Right lung (tissue), 2 donors: ENCODE measurements at regions not wholly inside any gene's neighbourhood (a gene's known extent, or its start where the extent isn't known, plus 50 kb on each side); places are given as distances from the start of the nearest gene placed in this dataset.
"Not testable (repeated sequence)": the region's sequence is repeated elsewhere in the genome, so short reads cannot be mapped to it uniquely, and the experiment has no call there.

Experiments
- DNase-seq, 2 donors: peaks; one replicate each; pipeline ENCODE4 v3.0.0-alpha.2; 2013

DNA sequence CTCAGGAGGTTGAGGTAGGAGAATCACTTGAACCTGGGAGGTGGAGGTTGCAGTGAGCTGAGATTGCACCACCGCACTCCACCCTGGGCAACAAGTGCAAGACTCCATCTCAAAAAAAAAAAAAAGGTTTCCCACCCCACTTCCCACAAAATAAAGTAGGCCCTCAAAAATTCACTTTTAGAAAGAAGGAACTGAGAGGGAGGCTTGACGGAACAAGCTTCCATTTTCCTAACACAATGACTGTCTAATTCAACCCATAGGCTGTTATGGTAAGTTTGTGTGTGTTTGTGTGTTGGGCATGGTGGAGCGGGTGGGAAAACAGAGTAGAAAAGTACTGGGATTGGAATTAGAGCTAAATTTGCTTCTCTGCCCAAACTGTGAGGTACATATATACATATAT lies 98.4 kb upstream of the MAN1A1 start:
- DNase-seq, result no peak

DNA sequence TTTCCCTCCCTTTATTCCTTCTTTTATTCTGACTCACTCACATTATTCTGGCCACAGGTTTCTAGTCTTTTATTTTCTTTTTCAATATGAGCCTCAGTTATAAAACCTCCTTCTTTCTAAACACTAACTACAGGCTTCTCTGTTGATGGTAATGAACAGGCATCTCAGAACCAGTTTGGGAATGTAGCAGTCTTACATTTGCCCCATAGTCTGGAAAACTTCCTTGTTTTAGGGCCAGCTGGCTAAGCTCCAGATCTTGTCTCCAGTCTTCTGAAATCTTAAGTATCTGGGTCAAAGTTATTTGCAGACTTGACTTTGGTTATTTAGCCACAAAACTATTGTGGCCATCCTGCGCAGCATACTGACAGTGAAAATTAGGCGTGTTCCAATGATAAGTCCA lies 97.0 kb upstream of the MAN1A1 start:
- DNase-seq, result peak; percentile 61 to 69

DNA sequence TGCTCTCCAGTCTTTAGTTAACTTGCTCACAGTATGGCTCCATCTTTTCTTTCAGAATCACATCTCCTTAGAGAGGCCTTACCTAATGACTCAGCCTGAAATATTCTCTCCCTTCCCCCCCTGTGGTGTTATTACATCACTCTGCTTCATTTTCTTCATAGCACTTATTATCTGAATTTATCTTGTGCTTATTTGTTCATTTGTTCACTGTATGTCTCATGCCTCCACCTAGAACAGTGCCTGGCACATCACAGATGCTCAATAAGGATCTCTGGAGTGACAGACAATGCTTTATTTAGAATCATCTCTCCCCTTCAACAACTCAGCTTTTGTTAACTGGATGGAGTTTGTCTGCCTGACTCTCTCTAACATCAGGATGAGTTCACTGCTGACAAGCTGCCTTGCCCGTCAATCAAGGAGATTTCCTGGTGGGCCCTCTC lies 96.6 kb upstream of the MAN1A1 start:
- DNase-seq, result no peak

DNA sequence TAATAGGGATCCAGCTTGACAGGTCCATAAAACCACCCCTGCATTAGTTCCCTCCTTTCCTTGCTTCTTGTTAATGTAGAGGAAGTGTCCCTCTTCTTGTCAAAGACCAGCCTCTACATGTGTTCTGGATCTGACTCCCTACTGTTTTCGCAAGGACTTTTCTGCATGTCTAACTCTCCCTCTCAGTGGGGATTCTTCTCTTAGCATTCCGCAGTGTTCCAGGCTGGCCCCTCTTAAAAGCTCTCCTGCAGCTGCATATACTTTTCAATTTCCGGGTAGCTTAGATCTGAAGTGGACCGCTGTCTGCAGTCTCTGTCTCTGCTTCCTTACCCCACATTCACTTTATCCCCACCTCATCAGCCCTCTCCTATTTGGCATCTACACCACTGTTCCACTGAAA lies 96.1 kb upstream of the MAN1A1 start:
- DNase-seq, result no peak

- no peak for DNase-seq
These were observed 95.3 kb upstream of the MAN1A1 start for GRCh38 chr6:119444642-119445557.

GRCh38 chr6:119443993-119444641 lies 94.6 kb upstream of the MAN1A1 start:
- DNase-seq, result no peak

- DNase-seq, result peak in 1 of 2 donors; percentile 11
These were observed 93.2 kb upstream of the MAN1A1 start for GRCh38 chr6:119442776-119443184.

DNA sequence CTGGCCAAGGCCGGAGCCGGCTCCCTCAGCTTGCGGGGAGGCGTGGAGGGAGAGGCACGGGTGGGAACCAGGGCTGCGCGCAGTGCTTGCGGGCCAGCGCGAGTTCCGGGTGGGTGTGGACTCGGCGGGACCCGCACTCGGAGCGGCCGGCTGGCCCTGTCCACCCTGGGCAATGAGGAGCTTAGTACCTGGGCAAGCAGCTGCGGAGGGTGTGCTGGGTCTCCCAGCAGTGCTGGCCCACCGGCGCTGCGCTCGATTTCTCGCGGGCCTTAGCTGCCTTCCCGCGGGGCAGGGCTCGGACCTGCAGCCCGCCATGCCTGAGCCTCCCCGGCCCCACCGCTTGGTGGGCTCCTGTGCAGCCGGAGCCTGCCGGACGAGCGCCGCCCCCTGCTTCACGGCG lies 91.4 kb upstream of the MAN1A1 start:
- no peak for DNase-seq

- DNase-seq, result no peak
These were observed 87.0 kb upstream of the MAN1A1 start for GRCh38 chr6:119436583-119436982.

- DNase-seq, result no peak
These were observed 82.2 kb upstream of the MAN1A1 start for GRCh38 chr6:119431799-119432198.

GRCh38 chr6:119430805-119431204 lies 81.2 kb upstream of the MAN1A1 start:
- DNase-seq, result no peak

- no peak for DNase-seq
These were observed 79.1 kb upstream of the MAN1A1 start for GRCh38 chr6:119428633-119429032.

GRCh38 chr6:119426619-119427018 lies 77.1 kb upstream of the MAN1A1 start:
- no peak for DNase-seq

- DNase-seq, result no peak
These were observed 74.4 kb upstream of the MAN1A1 start for GRCh38 chr6:119423996-119424395.

GRCh38 chr6:119418084-119418483 lies 68.5 kb upstream of the MAN1A1 start:
- DNase-seq, result not testable (repeated sequence)

DNA sequence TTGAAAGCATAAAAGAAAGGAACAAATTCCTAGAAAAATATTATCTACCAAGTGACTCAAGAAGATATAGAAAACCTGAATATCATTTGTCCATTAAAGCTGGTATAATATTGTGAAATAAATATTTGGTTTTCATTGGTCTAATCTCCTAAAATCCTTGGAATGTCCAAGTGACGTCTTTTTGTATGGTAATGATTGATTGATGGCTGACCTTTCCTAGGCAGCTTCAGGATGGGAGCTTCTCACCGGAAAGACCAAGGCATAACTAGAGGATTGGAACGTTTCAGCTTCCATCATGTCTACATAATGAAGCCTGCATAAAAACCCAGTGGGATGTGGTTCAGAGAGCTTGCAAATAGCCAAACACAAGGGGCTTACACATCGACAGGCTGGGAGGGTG lies 57.6 kb upstream of the MAN1A1 start:
- no peak for DNase-seq

- DNase-seq, result not testable (repeated sequence)
These were observed 55.6 kb upstream of the MAN1A1 start for GRCh38 chr6:119405114-119405513.
